ENCODE measurements at regions not wholly inside any gene's neighbourhood (a gene's known extent, or its start where the extent isn't known, plus 50 kb on each side); places are given as distances from the start of the nearest gene placed in this dataset.
A peak's percentile ranks its signal among the peaks of the same experiment; 100 is the strongest.

GRCh38 chr2:16226943-16227664, 286.8 kb downstream of the MYCN start:
- H4K20me1 ChIP-seq (replicated peaks in 1 of 2; ENCODE audit: control insufficient read depth in 1 of 2, insufficient read depth in 2 of 2, low read length in 2 of 2), result no peaks in the 10 kb centered on the region
- WGBS, 2 experiments (ENCODE audit: extremely low coverage in 1 of 2, insufficient coverage in 1 of 2, insufficient read length in 1 of 2, insufficient replicate concordance in 2 of 2, low coverage in 1 of 2, low lambda C conversion rate in 2 of 2, missing lambda C conversion rate in 1 of 2), result 59% methylated on average over 19 of the region's 21 CpGs; no CpG with 5 or more reads in 1 of the 2 experiments
- peak overlapping the region; percentile 34; the same call in 1 of the 2 replicates for H2BK20ac ChIP-seq (ENCODE audit: low read length)
- no peak overlapping the region for H4K8ac ChIP-seq (ENCODE audit: extremely low read depth, insufficient read depth, low read length)
- no peak overlapping the region for H3K18ac ChIP-seq (ENCODE audit: extremely low read depth, low read length)
- H3K56ac ChIP-seq (replicated peaks; ENCODE audit: insufficient read length, low read depth, low read length), result no peak overlapping the region
- H3K27ac ChIP-seq (ENCODE audit: low read depth, low read length), result no peak overlapping the region
- no peaks in the 10 kb centered on the region for H3K9me3 ChIP-seq (ENCODE audit: insufficient read depth in 2 of 2, low read depth in 1 of 2, low read length in 1 of 2)
- FAIRE-seq (no peak), DNase-seq (ENCODE audit: low read depth in 1 of 2, low spot score in 2 of 2) (no peak)
- peak overlapping the region; percentile 2 to 31; a peak in 3 of 4 replicates for H3K4me2 ChIP-seq (ENCODE audit: insufficient read depth in 1 of 2, low read depth in 2 of 2, low read length in 2 of 2)
- H3K23ac ChIP-seq (ENCODE audit: insufficient read length), result no peak overlapping the region
- POLR2A ChIA-PET (ENCODE audit: partially characterized antibody), result no interaction called here
- TF ChIP-seq CTCF (IDR thresholded peaks at IDR 0.05; ENCODE audit: control extremely low read depth in 1 of 3, insufficient read depth in 1 of 3, low read depth in 1 of 3, low read length in 3 of 3) (no peak), POLR2A (IDR thresholded peaks at IDR 0.05; ENCODE audit: control extremely low read depth in 1 of 2, low read depth in 2 of 2, low read length in 2 of 2) (no peak), CREB1 (IDR thresholded peaks at IDR 0.05) (no peak), ATF2 (IDR thresholded peaks at IDR 0.05; ENCODE audit: low read length) (no peak), CBX8 (IDR thresholded peaks at IDR 0.05; ENCODE audit: borderline replicate concordance, low read depth, low read length) (no peak), EZH2 (IDR thresholded peaks at IDR 0.05; ENCODE audit: low read depth, low read length, severe bottlenecking) (no peak), RNF2 (IDR thresholded peaks at IDR 0.05; ENCODE audit: borderline replicate concordance, low read depth, low read length, missing control alignments, poor library complexity, severe bottlenecking) (no peak), MAFK (IDR thresholded peaks at IDR 0.05; ENCODE audit: low read depth, low read length) (no peak)
- H3K79me2 ChIP-seq (ENCODE audit: control insufficient read depth in 1 of 2, insufficient read depth in 2 of 2, low read length in 2 of 2), result no peaks in the 10 kb centered on the region
- H2BK15ac ChIP-seq (ENCODE audit: low read length), result no peak overlapping the region
- H3K23me2 ChIP-seq (ENCODE audit: low read depth, low read length), result no peaks in the 10 kb centered on the region
- H3K4ac ChIP-seq (replicated peaks; ENCODE audit: insufficient read length, low read depth, low read length), result no peak overlapping the region
- CTCF ChIA-PET (ENCODE audit: partially characterized antibody), result interaction anchor here (0.9 to 1.3 kb wide), 5 partner anchors 9 to 288 kb away, joined by 3 to 6 read pairs (median 4); partner anchors contain the start of gene MYCN
- no peak overlapping the region for H2BK120ac ChIP-seq (replicated peaks; ENCODE audit: low read depth, low read length)
- H4K91ac ChIP-seq (replicated peaks; ENCODE audit: insufficient read length, low read length), result no peak overlapping the region
- no peak overlapping the region for H4K5ac ChIP-seq (ENCODE audit: insufficient read length, low read depth, low read length)
- H2BK12ac ChIP-seq (ENCODE audit: low read depth, low read length), result peak overlapping the region; percentile 75; the same call in 1 of the 2 replicates
- H3K27me3 ChIP-seq (replicated peaks in 1 of 4; ENCODE audit: control insufficient read depth in 3 of 4, extremely low read depth in 1 of 4, insufficient read depth in 3 of 4, low read length in 3 of 4), result no peaks in the 10 kb centered on the region
- H3K9ac ChIP-seq (replicated peaks in 1 of 4; ENCODE audit: extremely low read depth in 1 of 4, low read depth in 3 of 4, low read length in 3 of 4), result no peak overlapping the region
- no peaks in the 10 kb centered on the region for H3K36me3 ChIP-seq (ENCODE audit: control insufficient read depth in 2 of 4, insufficient read depth in 4 of 4, low read length in 3 of 4)
- H2BK5ac ChIP-seq (ENCODE audit: low read depth, low read length), result peak overlapping the region; percentile 40; the same call in 1 of the 2 replicates
- H3K4me3 ChIP-seq (ENCODE audit: extremely low read depth in 1 of 4, insufficient read depth in 2 of 4, low read depth in 3 of 4, low read length in 4 of 4), result no peak overlapping the region; a peak in 1 of 8 replicates
- no peak overlapping the region for H3K14ac ChIP-seq (ENCODE audit: insufficient read length)
- H3K4me1 ChIP-seq (replicated peaks in 1 of 4; ENCODE audit: control insufficient read depth in 3 of 4, insufficient read depth in 4 of 4, low read length in 3 of 4), result peaks cover 2 to 17% (median 12%) of the 10 kb centered on the region in 4 experiments; a peak in 6 of 7 replicates
- peak overlapping the region; percentile 44; the same call in 1 of the 2 replicates for H2AK5ac ChIP-seq (ENCODE audit: low read depth, low read length)
- no peaks in the 10 kb centered on the region for H3K79me1 ChIP-seq (ENCODE audit: low read depth, low read length)
- no peak overlapping the region for H2AFZ ChIP-seq (ENCODE audit: low read length)

Data from H1 (cell line).